ENCODE measurements at regions not wholly inside any gene's neighbourhood (a gene's known extent, or its start where the extent isn't known, plus 50 kb on each side); places are given as distances from the start of the nearest gene placed in this dataset.

- POLR2A ChIA-PET = no interaction called here
- no peak for DNase-seq
Measured at GRCh38 chrX:138890491-138890890, 179.0 kb upstream of the FGF13 start.

GRCh38 chrX:138889149-138889548 is 177.6 kb upstream of the FGF13 start:
- Mint-ChIP-seq H3K4me3 (no peak overlapping the region), H3K27ac (no peak overlapping the region), H3K4me1 (no peaks in the 10 kb centered on the region), H3K9me3 (ENCODE audit: insufficient read depth) (no peaks in the 10 kb centered on the region), H3K27me3 (no peaks in the 10 kb centered on the region)
- Histone ChIP-seq H3K79me2 (ENCODE audit: control insufficient read depth, insufficient read depth, low read length) (no peaks in the 10 kb centered on the region), H3K4me3 (ENCODE audit: control extremely low read depth in 1 of 5, extremely low read depth in 1 of 5, insufficient read depth in 1 of 5, low read depth in 2 of 5, low read length in 4 of 5) (no peak overlapping the region), H3K4me1 (ENCODE audit: control insufficient read depth in 2 of 2, insufficient read depth in 2 of 2, low read length in 2 of 2) (no peaks in the 10 kb centered on the region), H2AFZ (ENCODE audit: insufficient read depth, low read depth, low read length, poor library complexity, severe bottlenecking) (no peak overlapping the region), H3K36me3 (replicated peaks in 1 of 2; ENCODE audit: control extremely low read depth in 1 of 2, control insufficient read depth in 1 of 2, extremely low read depth in 1 of 2, insufficient read depth in 2 of 2, low read length in 1 of 2) (no peaks in the 10 kb centered on the region), H3K27ac (ENCODE audit: low read length in 2 of 2) (no peak overlapping the region), H3K27me3 (replicated peaks in 1 of 4; ENCODE audit: control extremely low read depth in 1 of 4, control insufficient read depth in 3 of 4, insufficient read depth in 4 of 4, low read length in 3 of 4) (no peaks in the 10 kb centered on the region), H4K20me1 (ENCODE audit: control insufficient read depth, insufficient read depth, low read length, poor library complexity, severe bottlenecking) (no peaks in the 10 kb centered on the region), H3K9me3 (ENCODE audit: control extremely low read depth in 1 of 3, control insufficient read depth in 2 of 3, insufficient read depth in 1 of 3, low read length in 2 of 3) (no peaks in the 10 kb centered on the region), H3K4me2 (replicated peaks; ENCODE audit: low read depth, low read length, poor library complexity, severe bottlenecking) (no peak overlapping the region), H3K9ac (ENCODE audit: low read length) (no peak overlapping the region)
- ATAC-seq (ENCODE audit: low read depth) (no peak), DNase-seq (no peak)
- POLR2A ChIA-PET = no interaction called here
- TF ChIP-seq, protein P1, sequence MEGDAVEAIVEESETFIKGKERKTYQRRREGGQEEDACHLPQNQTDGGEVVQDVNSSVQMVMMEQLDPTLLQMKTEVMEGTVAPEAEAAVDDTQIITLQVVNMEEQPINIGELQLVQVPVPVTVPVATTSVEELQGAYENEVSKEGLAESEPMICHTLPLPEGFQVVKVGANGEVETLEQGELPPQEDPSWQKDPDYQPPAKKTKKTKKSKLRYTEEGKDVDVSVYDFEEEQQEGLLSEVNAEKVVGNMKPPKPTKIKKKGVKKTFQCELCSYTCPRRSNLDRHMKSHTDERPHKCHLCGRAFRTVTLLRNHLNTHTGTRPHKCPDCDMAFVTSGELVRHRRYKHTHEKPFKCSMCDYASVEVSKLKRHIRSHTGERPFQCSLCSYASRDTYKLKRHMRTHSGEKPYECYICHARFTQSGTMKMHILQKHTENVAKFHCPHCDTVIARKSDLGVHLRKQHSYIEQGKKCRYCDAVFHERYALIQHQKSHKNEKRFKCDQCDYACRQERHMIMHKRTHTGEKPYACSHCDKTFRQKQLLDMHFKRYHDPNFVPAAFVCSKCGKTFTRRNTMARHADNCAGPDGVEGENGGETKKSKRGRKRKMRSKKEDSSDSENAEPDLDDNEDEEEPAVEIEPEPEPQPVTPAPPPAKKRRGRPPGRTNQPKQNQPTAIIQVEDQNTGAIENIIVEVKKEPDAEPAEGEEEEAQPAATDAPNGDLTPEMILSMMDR (IDR thresholded peaks at IDR 0.05) = no peak
- no peak for TF ChIP-seq EZH2 (IDR thresholded peaks at IDR 0.05; ENCODE audit: borderline replicate concordance, insufficient read depth, low read depth, low read length, poor library complexity, severe bottlenecking)
- intact Hi-C loops (cut with micrococcal nuclease) = no loop called here
- CTCF ChIA-PET = no interaction called here

More at GRCh38 chrX:138890491-138890890, 179.0 kb upstream of the FGF13 start:
- H3K4me1 Mint-ChIP-seq = no peaks in the 10 kb centered on the region
- Histone ChIP-seq H4K20me1 (ENCODE audit: control insufficient read depth, insufficient read depth, low read length, poor library complexity, severe bottlenecking) (no peaks in the 10 kb centered on the region), H3K9me3 (ENCODE audit: control extremely low read depth in 1 of 3, control insufficient read depth in 2 of 3, insufficient read depth in 1 of 3, low read length in 2 of 3) (no peaks in the 10 kb centered on the region), H3K79me2 (ENCODE audit: control insufficient read depth, insufficient read depth, low read length) (no peaks in the 10 kb centered on the region), H2AFZ (ENCODE audit: insufficient read depth, low read depth, low read length, poor library complexity, severe bottlenecking) (no peak overlapping the region), H3K36me3 (replicated peaks in 1 of 2; ENCODE audit: control extremely low read depth in 1 of 2, control insufficient read depth in 1 of 2, extremely low read depth in 1 of 2, insufficient read depth in 2 of 2, low read length in 1 of 2) (no peaks in the 10 kb centered on the region), H3K9ac (ENCODE audit: low read length) (no peak overlapping the region), H3K4me2 (replicated peaks; ENCODE audit: low read depth, low read length, poor library complexity, severe bottlenecking) (no peak overlapping the region), H3K27ac (ENCODE audit: low read length in 2 of 2) (no peak overlapping the region), H3K27me3 (replicated peaks in 1 of 4; ENCODE audit: control extremely low read depth in 1 of 4, control insufficient read depth in 3 of 4, insufficient read depth in 4 of 4, low read length in 3 of 4) (no peaks in the 10 kb centered on the region), H3K4me3 (ENCODE audit: control extremely low read depth in 1 of 5, extremely low read depth in 1 of 5, insufficient read depth in 1 of 5, low read depth in 2 of 5, low read length in 4 of 5) (no peak overlapping the region), H3K4me1 (ENCODE audit: control insufficient read depth in 2 of 2, insufficient read depth in 2 of 2, low read length in 2 of 2) (no peaks in the 10 kb centered on the region)
- no peaks in the 10 kb centered on the region for H3K27me3 Mint-ChIP-seq
- H3K9me3 Mint-ChIP-seq (ENCODE audit: insufficient read depth) = no peaks in the 10 kb centered on the region
- H3K4me3 Mint-ChIP-seq = no peak overlapping the region
- intact Hi-C loops (cut with micrococcal nuclease) = no loop called here
- no peak overlapping the region for H3K27ac Mint-ChIP-seq
- ATAC-seq (ENCODE audit: low read depth) = no peak
- TF ChIP-seq EZH2 (IDR thresholded peaks at IDR 0.05; ENCODE audit: borderline replicate concordance, insufficient read depth, low read depth, low read length, poor library complexity, severe bottlenecking) = no peak
- TF ChIP-seq, protein P1 (IDR thresholded peaks at IDR 0.05) = no peak
- CTCF ChIA-PET = no interaction called here
